GM10266 (cell line): ENCODE measurements at regions not wholly inside any gene's neighbourhood (a gene's known extent, or its start where the extent isn't known, plus 50 kb on each side); places are given as distances from the start of the nearest gene placed in this dataset.

Experiments used
- DNase-seq: peaks from one replicate; pipeline ENCODE4 v3.0.0; 2012; ENCODE audit errors: extremely low spot score
- TF ChIP-seq, protein P1 (sequence below): IDR thresholded peaks from 2 replicates; pipeline ENCODE4 v1.5.1; 2012; ENCODE audit warnings: mild to moderate bottlenecking, low read depth; ENCODE audit not compliant: control insufficient read depth, insufficient read depth; ENCODE audit errors: missing control alignments

DNA sequence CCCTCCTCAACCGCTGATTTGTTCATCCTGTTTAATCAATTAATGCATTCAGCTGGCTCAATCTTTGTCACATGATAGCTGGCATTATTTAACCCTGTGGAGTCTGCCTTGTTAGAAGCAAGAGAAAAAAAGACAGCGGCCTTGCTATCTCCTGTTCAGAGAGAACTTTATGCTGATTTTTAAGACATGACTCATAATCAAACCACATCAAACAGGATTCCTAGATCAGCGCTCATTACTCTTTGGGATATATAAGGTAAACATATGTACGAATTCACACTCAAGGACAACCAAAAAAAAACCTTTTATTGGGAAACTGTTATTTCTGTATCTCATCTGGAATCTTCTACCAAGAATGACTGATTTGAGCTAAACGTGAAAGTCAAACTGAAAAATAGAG lies 195.1 kb downstream of the C1D start:
- TF ChIP-seq, protein P1, sequence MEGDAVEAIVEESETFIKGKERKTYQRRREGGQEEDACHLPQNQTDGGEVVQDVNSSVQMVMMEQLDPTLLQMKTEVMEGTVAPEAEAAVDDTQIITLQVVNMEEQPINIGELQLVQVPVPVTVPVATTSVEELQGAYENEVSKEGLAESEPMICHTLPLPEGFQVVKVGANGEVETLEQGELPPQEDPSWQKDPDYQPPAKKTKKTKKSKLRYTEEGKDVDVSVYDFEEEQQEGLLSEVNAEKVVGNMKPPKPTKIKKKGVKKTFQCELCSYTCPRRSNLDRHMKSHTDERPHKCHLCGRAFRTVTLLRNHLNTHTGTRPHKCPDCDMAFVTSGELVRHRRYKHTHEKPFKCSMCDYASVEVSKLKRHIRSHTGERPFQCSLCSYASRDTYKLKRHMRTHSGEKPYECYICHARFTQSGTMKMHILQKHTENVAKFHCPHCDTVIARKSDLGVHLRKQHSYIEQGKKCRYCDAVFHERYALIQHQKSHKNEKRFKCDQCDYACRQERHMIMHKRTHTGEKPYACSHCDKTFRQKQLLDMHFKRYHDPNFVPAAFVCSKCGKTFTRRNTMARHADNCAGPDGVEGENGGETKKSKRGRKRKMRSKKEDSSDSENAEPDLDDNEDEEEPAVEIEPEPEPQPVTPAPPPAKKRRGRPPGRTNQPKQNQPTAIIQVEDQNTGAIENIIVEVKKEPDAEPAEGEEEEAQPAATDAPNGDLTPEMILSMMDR: no peak
- no peak for DNase-seq

- DNase-seq: no peak
- TF ChIP-seq, protein P1: no peak
Measured at GRCh38 chr2:67871686-67872412, 191.0 kb downstream of the C1D start.

GRCh38 chr2:67872481-67872880 lies 190.3 kb downstream of the C1D start:
- TF ChIP-seq, protein P1: no peak
- no peak for DNase-seq

- DNase-seq: no peak
- TF ChIP-seq, protein P1: no peak
Measured at GRCh38 chr2:67873916-67874315, 188.9 kb downstream of the C1D start.

DNA sequence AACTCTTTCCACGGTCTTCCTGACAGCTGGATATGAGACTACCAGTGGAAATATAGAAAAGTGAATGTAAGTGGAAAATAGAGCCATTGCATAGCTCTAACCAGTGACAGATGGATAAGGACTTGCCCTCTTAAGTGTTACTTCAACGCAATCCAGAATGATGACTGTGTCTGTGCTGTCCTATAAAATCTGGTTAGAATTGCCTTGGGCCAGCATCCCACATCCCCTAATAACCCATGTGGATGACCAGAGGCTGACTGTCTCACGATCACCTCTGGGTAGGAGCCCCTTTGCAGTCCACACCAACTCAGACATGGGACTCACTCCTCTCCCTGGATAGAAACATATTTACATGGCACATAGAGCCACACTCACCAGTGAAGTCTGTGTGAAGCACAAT lies 186.6 kb downstream of the C1D start:
- TF ChIP-seq, protein P1: no peak
- no peak for DNase-seq

- TF ChIP-seq, protein P1: no peak
- no peak for DNase-seq
Measured at GRCh38 chr2:67877301-67877700, 185.5 kb downstream of the C1D start.

- DNase-seq: no peak
- TF ChIP-seq, protein P1: no peak
Measured at GRCh38 chr2:67878743-67879142, 184.1 kb downstream of the C1D start.
